Kidney epithelial cell (primary cell): ENCODE measurements at regions not wholly inside any gene's neighbourhood (a gene's known extent, or its start where the extent isn't known, plus 50 kb on each side); places are given as distances from the start of the nearest gene placed in this dataset.

Experiments
- DNase-seq: peaks from one replicate; pipeline ENCODE4 v3.0.0-alpha.2; 2010; ENCODE audit warnings: low read depth
- H3K27me3 ChIP-seq: 2 replicates; pipeline ENCODE4 v1.6.0; 2011; ENCODE audit warnings: low read length; ENCODE audit not compliant: control insufficient read depth, insufficient read depth
- H3K36me3 ChIP-seq: 2 replicates; pipeline ENCODE4 v1.5.1; 2011; ENCODE audit warnings: low read length; ENCODE audit not compliant: control insufficient read depth, insufficient read depth
- H3K4me3 ChIP-seq: 2 replicates; pipeline ENCODE4 v1.5.1; 2011; ENCODE audit warnings: low read depth, mild to moderate bottlenecking, control low read depth, low read length
- TF ChIP-seq, protein P1 (sequence below): IDR thresholded peaks from 2 replicates; pipeline ENCODE4 v1.5.1; 2011; ENCODE audit warnings: mild to moderate bottlenecking, moderate library complexity, low read length, control low read depth, inconsistent platforms; ENCODE audit not compliant: insufficient read depth, poor library complexity, severe bottlenecking

DNA sequence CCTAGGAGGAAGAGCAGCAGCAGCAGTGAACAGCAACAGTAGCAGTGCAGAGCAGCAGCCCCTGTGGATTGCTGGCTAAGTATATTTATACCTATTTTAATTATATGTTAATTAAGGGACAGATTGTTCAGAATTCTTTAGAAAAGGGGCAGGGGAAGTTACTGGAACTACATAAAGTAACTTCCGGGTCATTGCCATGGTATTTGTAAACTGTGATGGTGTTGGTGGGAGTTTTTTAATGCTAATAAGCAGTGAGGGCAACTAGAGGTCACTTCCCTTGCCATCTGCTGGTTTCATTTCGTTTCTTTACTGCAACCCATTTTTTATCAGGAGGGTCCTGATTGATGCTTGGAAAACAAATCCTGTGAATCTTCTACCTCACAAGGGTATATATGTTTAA, 229.8 kb upstream of the PODXL start:
- TF ChIP-seq, protein P1, sequence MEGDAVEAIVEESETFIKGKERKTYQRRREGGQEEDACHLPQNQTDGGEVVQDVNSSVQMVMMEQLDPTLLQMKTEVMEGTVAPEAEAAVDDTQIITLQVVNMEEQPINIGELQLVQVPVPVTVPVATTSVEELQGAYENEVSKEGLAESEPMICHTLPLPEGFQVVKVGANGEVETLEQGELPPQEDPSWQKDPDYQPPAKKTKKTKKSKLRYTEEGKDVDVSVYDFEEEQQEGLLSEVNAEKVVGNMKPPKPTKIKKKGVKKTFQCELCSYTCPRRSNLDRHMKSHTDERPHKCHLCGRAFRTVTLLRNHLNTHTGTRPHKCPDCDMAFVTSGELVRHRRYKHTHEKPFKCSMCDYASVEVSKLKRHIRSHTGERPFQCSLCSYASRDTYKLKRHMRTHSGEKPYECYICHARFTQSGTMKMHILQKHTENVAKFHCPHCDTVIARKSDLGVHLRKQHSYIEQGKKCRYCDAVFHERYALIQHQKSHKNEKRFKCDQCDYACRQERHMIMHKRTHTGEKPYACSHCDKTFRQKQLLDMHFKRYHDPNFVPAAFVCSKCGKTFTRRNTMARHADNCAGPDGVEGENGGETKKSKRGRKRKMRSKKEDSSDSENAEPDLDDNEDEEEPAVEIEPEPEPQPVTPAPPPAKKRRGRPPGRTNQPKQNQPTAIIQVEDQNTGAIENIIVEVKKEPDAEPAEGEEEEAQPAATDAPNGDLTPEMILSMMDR, result no peak
- H3K36me3 ChIP-seq, result no peaks in the 10 kb centered on the region
- DNase-seq, result no peak
- H3K4me3 ChIP-seq, result no peak overlapping the region
- no peaks in the 10 kb centered on the region for H3K27me3 ChIP-seq

DNA sequence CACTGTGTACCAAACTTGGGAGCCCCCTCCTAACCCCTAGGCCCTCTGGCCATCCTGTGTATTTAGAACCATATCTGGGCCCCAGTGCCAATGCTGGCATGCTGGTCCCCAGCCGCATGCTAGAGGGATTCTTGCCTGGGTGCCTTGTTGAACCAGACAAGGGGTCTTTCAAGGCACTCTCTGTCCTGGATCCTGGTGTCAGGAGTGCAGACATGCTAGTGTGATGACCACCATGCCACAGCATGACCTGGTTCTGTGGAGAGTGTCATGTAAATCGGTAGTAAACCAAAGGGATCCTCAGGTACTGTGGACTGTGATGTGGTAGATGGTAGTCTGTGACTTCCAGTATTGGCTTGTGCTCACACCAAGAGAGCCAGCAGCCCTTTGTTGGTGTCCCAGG, 222.2 kb upstream of the PODXL start:
- Histone ChIP-seq H3K27me3 (no peaks in the 10 kb centered on the region), H3K4me3 (no peak overlapping the region), H3K36me3 (no peaks in the 10 kb centered on the region)
- no peak for DNase-seq
- TF ChIP-seq, protein P1, result no peak

- no peak for DNase-seq
- H3K36me3 ChIP-seq, result no peaks in the 10 kb centered on the region
- H3K27me3 ChIP-seq, result no peaks in the 10 kb centered on the region
- TF ChIP-seq, protein P1, result no peak
- no peak overlapping the region for H3K4me3 ChIP-seq
Measured at GRCh38 chr7:131774419-131775220, 218.2 kb upstream of the PODXL start.

DNA sequence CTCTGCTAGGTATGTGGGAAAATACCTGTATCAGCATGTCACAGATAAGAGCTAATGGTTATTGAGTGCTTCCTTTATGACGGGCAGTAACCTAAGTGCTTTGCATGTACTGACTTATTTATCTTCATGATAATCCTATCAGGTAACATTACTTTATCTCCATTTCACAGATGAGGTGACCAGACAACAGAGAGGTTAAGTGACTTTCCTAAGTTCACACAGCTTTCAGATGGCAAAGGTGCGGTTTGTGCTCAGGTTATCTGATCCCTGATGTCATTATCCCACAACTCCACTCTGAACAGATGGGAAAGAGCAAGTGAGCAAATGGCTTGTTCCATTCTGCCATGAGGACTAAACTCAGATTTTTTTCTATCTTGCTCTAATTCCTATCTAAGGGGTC, 217.0 kb upstream of the PODXL start:
- TF ChIP-seq, protein P1, result no peak
- no peaks in the 10 kb centered on the region for H3K27me3 ChIP-seq
- no peaks in the 10 kb centered on the region for H3K36me3 ChIP-seq
- H3K4me3 ChIP-seq, result no peak overlapping the region
- no peak for DNase-seq

GRCh38 chr7:131769241-131769640, 212.8 kb upstream of the PODXL start:
- no peak overlapping the region for H3K4me3 ChIP-seq
- TF ChIP-seq, protein P1, result no peak
- DNase-seq, result no peak
- no peaks in the 10 kb centered on the region for H3K27me3 ChIP-seq
- no peaks in the 10 kb centered on the region for H3K36me3 ChIP-seq

- Histone ChIP-seq H3K4me3 (no peak overlapping the region), H3K27me3 (no peaks in the 10 kb centered on the region), H3K36me3 (no peaks in the 10 kb centered on the region)
- TF ChIP-seq, protein P1, result no peak
- no peak for DNase-seq
Measured at GRCh38 chr7:131767591-131767990, 211.2 kb upstream of the PODXL start.
